ENCODE measurements at regions not wholly inside any gene's neighbourhood (a gene's known extent, or its start where the extent isn't known, plus 50 kb on each side); places are given as distances from the start of the nearest gene placed in this dataset.

GRCh38 chr4:114472269-114473032, 126.2 kb upstream of the UGT8 start:
- no peak for DNase-seq

DNA sequence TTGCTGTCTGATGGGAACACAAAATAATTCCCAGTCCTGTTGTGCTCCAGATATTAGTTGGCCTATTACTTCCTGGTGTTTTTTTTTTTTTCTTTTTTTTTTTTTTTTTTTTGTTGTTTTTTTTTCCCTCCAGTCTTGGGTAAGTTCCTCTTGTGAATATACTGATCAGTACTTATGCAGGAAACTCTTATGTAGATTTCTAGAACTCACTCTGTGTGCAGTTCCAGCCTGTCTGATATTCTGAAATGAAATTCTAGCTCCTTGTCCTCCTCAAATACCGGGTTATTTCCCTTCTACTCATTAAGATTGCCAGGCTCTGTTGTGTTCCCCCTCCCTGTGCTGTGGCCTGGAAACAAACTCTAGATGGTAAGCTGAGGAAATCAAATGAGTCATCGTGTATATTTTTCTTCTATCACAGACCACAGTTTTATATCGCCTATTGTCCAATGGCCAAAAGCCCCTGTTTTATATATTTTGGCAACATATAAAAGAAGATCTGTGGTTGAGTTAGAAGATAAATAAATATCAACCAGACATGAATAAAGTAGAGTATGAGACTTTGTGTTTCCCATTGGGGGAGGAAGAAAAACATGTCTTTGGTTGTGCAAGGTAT, 124.3 kb upstream of the UGT8 start:
- no peak for DNase-seq

GRCh38 chr4:114476310-114476709, 122.3 kb upstream of the UGT8 start:
- no peak for DNase-seq

GRCh38 chr4:114479595-114479994, 119.0 kb upstream of the UGT8 start:
- no peak for DNase-seq

DNA sequence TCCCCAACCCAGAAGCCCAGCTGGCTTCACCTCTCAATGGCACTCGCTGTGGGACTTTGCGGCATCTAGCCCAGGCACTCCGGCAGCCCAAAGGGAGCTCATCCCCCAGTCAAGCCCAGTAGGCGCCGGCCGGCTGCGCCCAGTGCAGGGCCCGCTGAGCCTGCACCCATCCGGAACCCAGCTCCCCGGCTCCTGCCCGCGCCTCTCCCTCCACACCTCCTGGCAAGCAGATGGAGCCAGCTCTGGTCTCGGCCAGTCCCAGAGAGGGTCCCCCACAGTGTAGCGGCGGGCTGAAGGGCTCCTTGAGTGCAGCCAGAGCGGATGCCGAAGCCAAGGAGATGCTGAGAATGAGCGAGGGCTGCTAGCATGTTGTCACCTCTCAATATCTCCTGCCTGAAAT, 116.8 kb upstream of the UGT8 start:
- DNase-seq, result no peak

- no peak for DNase-seq
Observed at GRCh38 chr4:114487101-114487500, 111.5 kb upstream of the UGT8 start.

DNA sequence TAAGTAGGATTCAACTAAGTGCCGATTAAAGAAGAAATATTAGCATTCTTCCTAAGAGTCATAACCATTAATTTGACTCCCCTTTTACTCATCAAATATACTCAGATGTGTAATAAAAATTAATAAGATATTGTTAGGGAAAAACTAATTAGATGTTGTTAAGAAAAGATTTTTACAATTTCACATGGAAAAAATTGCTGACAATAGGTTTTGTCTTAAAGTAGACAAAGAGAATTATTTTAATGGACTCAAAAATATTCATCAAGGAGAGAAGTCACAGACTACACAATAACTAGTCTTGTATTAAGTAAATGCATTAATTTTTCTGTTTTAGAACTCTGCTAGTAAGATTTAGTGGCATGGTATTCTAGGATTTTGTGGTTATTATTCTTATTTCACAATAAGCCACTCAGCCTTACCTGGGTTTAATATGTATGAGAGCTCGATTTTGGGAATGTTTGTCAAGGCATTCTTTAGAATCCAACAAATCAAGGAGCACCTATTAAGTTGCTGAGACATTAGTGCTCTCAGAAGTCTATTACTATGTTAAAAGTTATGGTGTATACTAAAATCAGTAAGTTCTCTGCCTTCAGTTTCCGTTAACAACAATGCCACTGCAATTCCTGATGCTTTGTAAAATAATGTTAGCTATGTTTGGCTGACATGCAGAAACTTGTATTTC, 110.2 kb upstream of the UGT8 start:
- DNase-seq, result no peak

DNA sequence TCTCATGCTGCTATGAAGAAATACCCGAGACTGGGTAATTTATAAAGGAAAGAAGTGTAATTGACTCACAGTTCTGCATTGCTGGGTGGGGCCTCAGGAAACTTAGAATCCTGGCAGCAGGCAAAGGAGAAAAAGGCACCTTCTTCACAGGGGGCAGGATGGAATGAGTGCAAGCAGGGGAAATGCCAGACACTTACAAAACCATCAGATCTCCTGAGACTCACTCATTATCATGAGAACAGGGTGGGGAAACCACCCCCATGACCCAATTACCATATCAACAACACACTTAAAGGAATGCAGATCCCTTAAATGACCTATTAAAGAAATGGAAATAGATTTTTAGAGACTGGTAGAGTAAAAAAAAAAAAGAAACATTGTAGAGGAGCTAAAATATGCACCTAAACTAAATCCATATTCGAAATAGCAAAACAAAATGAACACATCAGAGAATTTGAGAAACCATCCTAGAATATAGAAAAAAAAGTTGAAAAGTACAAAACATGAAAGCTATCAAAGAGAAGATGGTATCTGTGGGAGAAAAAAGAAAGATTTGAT, 104.3 kb upstream of the UGT8 start:
- no peak for DNase-seq

DNA sequence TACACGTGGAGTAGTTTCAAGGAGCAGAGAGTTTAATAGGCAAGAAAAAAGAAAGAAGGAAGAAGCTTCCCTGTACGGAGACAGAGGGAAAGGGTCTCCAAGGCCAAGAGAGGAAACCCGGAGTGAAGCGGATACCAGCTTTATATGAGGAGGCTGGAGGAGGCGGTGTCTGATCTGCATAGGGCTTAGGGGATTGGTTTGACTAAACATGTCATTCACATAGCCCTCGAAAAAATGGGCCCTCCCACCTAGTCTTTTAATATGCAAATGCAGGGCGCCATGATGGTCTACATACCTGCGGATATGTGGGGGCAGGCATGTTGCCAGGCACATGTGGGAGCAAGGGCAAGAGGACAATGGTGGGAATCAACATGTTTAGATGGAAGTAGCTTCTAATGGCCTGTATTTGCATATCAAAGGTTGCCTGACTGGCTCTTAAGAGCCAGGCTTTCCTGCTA, 103.1 kb upstream of the UGT8 start:
- DNase-seq, result no peak

DNA sequence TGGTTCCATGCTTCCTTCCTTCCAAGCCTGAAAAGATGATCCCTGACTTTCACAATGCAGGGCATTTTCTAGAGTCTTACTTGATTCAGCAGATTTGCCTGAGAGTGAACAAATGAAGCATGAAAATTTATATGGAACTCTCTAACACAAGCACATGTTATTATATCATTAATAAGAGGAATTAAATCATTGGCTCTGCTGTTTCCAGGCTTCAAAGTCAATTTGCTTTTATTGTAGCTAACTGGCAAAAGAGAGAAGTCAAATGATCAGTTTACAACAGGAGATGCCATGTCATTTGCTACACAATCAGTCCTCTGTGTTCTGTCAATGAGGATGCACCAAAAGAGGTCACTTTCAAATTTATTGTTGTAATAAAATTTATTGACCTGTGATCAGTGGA, 101.5 kb upstream of the UGT8 start:
- no peak for DNase-seq

GRCh38 chr4:114509340-114509739, 89.3 kb upstream of the UGT8 start:
- no peak for DNase-seq

- no peak for DNase-seq
Observed at GRCh38 chr4:114512595-114513295, 85.9 kb upstream of the UGT8 start.

DNA sequence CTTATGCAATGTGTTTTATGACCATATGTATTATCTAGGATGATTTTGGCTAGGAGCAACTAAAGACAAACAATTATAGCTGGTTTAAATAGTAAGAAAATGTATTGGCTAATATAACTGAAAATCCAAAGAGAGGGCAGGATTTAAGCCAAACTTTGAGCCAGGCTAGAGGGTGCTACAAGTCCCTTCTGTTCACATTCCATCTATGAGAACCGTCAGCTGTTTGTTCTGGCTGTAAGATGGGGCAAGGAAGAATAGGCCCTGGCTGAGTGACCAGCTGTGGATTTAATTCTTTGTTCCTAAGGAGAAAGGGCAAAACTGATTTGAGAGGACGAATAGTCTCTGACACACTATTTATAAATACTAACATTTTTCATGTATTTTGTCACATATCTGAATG, 79.2 kb upstream of the UGT8 start:
- DNase-seq, result no peak

DNA sequence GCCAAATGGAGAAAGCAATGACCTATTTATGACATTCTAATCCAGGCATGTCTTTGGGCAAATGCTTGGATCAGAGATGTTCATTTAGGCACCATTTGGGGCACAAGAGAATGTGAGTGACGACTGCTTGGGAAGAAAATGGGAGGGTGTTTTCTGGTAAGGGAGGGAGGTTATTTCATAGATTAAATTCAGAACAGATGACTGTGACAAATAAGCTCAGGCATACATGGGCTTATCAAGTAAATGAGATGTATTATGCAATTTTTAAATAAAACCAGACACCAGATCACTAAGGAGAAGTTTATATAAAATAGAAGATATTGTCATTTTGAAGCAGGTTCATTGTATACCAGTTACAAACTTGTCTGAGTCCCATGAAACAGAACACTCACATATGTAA, 71.4 kb upstream of the UGT8 start:
- DNase-seq, result no peak

DNA sequence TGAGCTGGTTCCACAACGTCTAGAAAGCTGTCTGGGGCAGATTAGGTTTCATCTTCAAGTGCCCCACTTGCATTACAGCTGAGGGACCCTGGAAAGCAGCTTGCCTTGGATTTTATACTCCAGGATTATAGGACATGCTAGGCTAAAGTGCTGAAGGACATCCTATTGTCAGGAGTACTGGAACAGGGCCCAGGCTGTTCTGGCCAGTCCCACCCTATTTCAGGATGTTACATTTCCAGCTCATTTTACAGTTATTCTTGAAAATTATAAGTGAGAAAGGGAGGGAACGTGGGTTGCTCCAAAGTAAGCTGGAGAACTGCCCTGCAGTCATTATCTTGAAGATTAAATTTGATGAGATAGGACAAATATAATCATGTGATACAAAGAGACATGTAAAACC, 71.0 kb upstream of the UGT8 start:
- DNase-seq, result no peak

DNA sequence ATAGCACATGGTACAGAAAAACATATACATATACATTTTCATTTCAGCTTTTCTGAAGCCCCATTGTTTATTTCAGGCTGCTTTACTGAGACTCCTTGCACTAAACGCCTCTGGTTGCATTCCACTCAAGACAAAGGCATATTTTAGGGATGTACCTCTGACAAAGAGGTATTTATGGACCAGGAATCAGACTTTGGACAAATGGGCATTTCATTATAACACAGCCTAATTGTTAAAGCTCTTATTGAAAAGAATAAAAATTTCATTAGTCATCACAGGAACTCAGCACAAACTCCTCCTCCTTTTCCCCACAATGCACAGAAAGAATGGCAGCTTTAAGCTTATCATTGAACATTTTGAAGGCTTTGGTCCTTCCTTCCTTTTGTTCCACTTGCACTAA, 62.9 kb upstream of the UGT8 start:
- no peak for DNase-seq

DNA sequence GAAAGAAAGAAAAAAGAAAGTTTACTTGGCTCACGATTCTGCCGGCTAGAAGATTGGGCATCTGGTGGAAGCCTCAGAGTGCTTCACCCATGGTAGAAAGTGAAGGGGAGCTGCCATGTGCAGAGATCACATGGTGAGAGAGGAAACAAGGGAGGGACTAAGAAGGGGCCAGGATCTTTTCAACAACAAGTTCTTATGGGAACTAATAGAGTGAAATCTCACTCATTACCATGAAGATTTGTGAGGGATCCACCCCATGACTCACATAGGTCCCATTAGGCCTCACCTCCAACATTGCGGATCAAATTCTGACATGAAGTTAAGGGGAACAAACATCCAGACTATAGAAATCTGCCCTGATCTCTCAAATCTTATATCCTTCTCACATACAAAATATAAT, 61.3 kb upstream of the UGT8 start:
- DNase-seq, result no peak

DNA sequence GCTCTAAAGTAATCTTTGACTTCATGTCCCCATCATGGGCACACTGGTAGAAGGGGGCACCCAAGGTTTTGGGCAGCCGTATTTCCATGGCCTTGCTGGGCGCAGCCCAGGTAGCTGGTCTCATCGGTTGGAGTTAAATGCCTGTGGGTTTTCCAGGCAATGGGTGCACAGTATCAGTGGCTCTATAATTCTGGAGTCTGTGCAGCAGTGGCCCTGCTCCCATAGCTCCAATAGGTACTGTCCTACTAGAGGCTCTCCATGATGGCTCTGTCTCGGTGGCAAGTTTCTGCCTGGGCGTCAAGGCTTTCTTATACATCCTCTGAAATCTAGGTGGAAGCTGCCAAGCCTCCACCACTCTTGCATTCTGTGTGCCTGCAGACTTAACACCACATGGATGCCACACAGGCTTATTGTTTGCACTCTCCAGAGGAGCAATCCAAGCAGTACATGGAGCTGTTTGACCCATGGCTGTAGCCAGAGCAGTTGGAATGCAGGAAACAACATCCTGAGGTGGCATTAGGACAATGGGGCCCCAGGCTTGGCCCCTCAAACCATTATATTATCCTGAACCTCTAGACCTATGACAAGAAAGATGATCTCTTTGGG, 60.5 kb upstream of the UGT8 start:
- no peak for DNase-seq

DNA sequence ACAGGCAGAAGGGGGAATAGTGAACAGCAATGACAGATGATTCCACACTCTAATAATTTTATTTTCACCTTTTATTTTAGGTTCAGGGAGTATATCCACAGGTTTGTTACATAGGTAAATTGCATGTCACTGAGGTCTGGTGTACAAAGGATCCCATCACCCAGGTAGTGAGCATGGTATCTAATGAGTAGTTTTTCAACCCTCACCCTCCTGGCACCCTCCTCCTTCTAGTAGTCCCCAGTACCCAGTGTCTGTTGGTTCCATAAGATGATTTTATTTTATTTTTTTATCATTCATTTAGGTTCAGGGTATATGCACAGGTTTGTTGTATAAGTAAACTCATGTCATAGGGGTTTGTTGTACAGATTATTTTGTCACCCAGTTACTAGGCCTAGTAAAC, 58.6 kb upstream of the UGT8 start:
- DNase-seq, result no peak

- DNase-seq, result no peak
Observed at GRCh38 chr4:114547340-114548134, 51.1 kb upstream of the UGT8 start.
